Stimulated activated CD4-positive, alpha-beta T cell treated with anti-CD3 and anti-CD28 coated beads, TNF-alpha, amount 100 ng/mL, for 24 hours (primary cell): ENCODE measurements at regions not wholly inside any gene's neighbourhood (a gene's known extent, or its start where the extent isn't known, plus 50 kb on each side); places are given as distances from the start of the nearest gene placed in this dataset.

Experiments used
- DNase-seq, 3 experiments: peaks; one replicate each; pipeline ENCODE4 v3.0.0-alpha.2; 2020; ENCODE audit warnings: low read depth in 3 of 3

- DNase-seq = no peak
Measured at GRCh38 chr1:208782186-208782585, 538.0 kb upstream of the PLXNA2 start.

GRCh38 chr1:208785629-208786028 is 541.4 kb upstream of the PLXNA2 start:
- DNase-seq = no peak

- DNase-seq = no peak
Measured at GRCh38 chr1:208787219-208787618, 543.0 kb upstream of the PLXNA2 start.

- DNase-seq = no peak
Measured at GRCh38 chr1:208788013-208788540, 543.9 kb upstream of the PLXNA2 start.

GRCh38 chr1:208791456-208791855 is 547.3 kb upstream of the PLXNA2 start:
- DNase-seq = no peak

- DNase-seq = no peak
Measured at GRCh38 chr1:208793861-208794345, 549.7 kb upstream of the PLXNA2 start.

- DNase-seq = no peak
Measured at GRCh38 chr1:208799186-208799585, 555.0 kb upstream of the PLXNA2 start.

GRCh38 chr1:208803011-208803811 is 559.0 kb upstream of the PLXNA2 start:
- no peak for DNase-seq

- no peak for DNase-seq
Measured at GRCh38 chr1:208807446-208808127, 563.4 kb upstream of the PLXNA2 start.

- no peak for DNase-seq
Measured at GRCh38 chr1:208808301-208808700, 564.1 kb upstream of the PLXNA2 start.

GRCh38 chr1:208809876-208810275 is 565.7 kb upstream of the PLXNA2 start:
- no peak for DNase-seq

GRCh38 chr1:208818770-208819445 is 574.7 kb upstream of the PLXNA2 start:
- no peak for DNase-seq

- DNase-seq = no peak
Measured at GRCh38 chr1:208820580-208821212, 576.5 kb upstream of the PLXNA2 start.

GRCh38 chr1:208821939-208822338 is 577.8 kb upstream of the PLXNA2 start:
- no peak for DNase-seq

GRCh38 chr1:208825300-208825699 is 581.1 kb upstream of the PLXNA2 start:
- DNase-seq = no peak

- DNase-seq = no peak
Measured at GRCh38 chr1:208829595-208829994, 585.4 kb upstream of the PLXNA2 start.

GRCh38 chr1:208834381-208835096 is 590.4 kb upstream of the PLXNA2 start:
- DNase-seq = no peak

- DNase-seq = no peak
Measured at GRCh38 chr1:208835097-208835463, 590.9 kb upstream of the PLXNA2 start.

- no peak for DNase-seq
Measured at GRCh38 chr1:208835781-208836180, 591.6 kb upstream of the PLXNA2 start.

GRCh38 chr1:208837242-208837641 is 593.1 kb upstream of the PLXNA2 start:
- no peak for DNase-seq

- no peak for DNase-seq
Measured at GRCh38 chr1:208841436-208841835, 597.3 kb upstream of the PLXNA2 start.
